ENCODE measurements at regions not wholly inside any gene's neighbourhood (a gene's known extent, or its start where the extent isn't known, plus 50 kb on each side); places are given as distances from the start of the nearest gene placed in this dataset.

DNA sequence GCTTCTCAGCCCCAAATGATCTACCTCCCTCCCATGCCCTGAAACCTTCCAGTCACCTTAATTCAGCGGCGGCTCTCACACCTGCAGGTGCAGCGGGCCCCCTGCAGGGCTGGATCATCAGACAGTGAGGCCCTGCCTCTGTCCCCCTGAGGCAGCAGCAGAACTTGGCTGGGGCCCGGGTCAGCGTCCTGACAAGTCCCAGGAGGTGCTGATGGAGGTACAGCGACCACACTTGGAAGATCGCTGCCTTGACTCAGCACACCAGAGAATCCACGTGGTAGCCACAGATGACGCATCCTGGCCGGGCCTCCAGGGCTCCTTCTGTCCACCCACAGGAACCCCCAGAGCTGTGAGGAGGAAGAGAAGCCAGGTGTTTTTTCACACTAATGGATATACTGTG lies 116.4 kb upstream of the THBS2 start:
- intact Hi-C loops (cut with micrococcal nuclease; ENCODE audit: unreplicated experiment) = no loop called here
- H3K4me3 ChIP-seq (ENCODE audit: low read depth, low read length, poor library complexity, severe bottlenecking) = no peak overlapping the region
- no peak overlapping the region for H3K27ac ChIP-seq (ENCODE audit: low read depth, low read length, poor library complexity, severe bottlenecking)
- ChIA-PET CTCF (no interaction called here), POLR2A (ENCODE audit: low non-redundant PET) (no interaction called here)
- H3K27me3 ChIP-seq (replicated peaks; ENCODE audit: insufficient read depth, low read depth, low read length, poor library complexity) = no peaks in the 10 kb centered on the region
- H3K36me3 ChIP-seq (ENCODE audit: insufficient read depth, low read length, poor library complexity, severe bottlenecking) = no peaks in the 10 kb centered on the region
- H3K4me1 ChIP-seq (ENCODE audit: insufficient read depth, low read length, poor library complexity, severe bottlenecking) = no peaks in the 10 kb centered on the region
- no TSS peak for BruUV-seq (replicated peaks)
- no peak for DNase-seq (ENCODE audit: low spot score)
- no peaks in the 10 kb centered on the region for H3K9me3 ChIP-seq (ENCODE audit: low read depth, low read length, poor library complexity, severe bottlenecking)
- TF ChIP-seq EZH2 (IDR thresholded peaks at IDR 0.05; ENCODE audit: borderline replicate concordance, low read depth, low read length, poor library complexity, severe bottlenecking) = no peak
- TF ChIP-seq, protein P1, sequence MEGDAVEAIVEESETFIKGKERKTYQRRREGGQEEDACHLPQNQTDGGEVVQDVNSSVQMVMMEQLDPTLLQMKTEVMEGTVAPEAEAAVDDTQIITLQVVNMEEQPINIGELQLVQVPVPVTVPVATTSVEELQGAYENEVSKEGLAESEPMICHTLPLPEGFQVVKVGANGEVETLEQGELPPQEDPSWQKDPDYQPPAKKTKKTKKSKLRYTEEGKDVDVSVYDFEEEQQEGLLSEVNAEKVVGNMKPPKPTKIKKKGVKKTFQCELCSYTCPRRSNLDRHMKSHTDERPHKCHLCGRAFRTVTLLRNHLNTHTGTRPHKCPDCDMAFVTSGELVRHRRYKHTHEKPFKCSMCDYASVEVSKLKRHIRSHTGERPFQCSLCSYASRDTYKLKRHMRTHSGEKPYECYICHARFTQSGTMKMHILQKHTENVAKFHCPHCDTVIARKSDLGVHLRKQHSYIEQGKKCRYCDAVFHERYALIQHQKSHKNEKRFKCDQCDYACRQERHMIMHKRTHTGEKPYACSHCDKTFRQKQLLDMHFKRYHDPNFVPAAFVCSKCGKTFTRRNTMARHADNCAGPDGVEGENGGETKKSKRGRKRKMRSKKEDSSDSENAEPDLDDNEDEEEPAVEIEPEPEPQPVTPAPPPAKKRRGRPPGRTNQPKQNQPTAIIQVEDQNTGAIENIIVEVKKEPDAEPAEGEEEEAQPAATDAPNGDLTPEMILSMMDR (conservative IDR thresholded peaks at IDR 0.05; ENCODE audit: low read depth, low read length) = no peak

DNA sequence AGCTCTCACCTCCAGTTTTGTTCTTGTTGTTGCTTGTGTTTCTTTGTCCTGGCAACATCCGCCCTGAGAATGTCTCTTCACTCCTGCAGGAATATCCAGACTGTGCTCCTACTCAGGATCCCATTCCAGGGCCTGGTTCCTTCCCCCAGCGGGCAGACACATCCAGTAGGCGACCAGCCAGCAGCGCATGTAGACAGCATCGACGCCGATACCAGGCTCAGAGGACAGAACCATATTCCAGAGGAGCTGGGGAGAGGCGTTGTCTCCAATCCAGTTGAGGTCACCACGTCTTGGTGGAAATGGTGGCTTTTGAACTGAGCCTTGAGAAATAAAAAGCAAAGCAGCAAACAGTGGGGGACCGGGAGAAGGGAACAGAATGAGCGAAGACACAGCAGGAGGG lies 114.6 kb upstream of the THBS2 start:
- Histone ChIP-seq H3K4me3 (ENCODE audit: low read depth, low read length, poor library complexity, severe bottlenecking) (no peak overlapping the region), H3K4me1 (ENCODE audit: insufficient read depth, low read length, poor library complexity, severe bottlenecking) (no peaks in the 10 kb centered on the region), H3K27ac (ENCODE audit: low read depth, low read length, poor library complexity, severe bottlenecking) (no peak overlapping the region), H3K36me3 (ENCODE audit: insufficient read depth, low read length, poor library complexity, severe bottlenecking) (no peaks in the 10 kb centered on the region), H3K9me3 (ENCODE audit: low read depth, low read length, poor library complexity, severe bottlenecking) (no peaks in the 10 kb centered on the region), H3K27me3 (replicated peaks; ENCODE audit: insufficient read depth, low read depth, low read length, poor library complexity) (no peaks in the 10 kb centered on the region)
- DNase-seq (ENCODE audit: low spot score) = no peak
- ChIA-PET POLR2A (ENCODE audit: low non-redundant PET) (no interaction called here), CTCF (no interaction called here)
- TF ChIP-seq, protein P1 (conservative IDR thresholded peaks at IDR 0.05; ENCODE audit: low read depth, low read length) = no peak
- no peak for TF ChIP-seq EZH2 (IDR thresholded peaks at IDR 0.05; ENCODE audit: borderline replicate concordance, low read depth, low read length, poor library complexity, severe bottlenecking)
- intact Hi-C loops (cut with micrococcal nuclease; ENCODE audit: unreplicated experiment) = no loop called here
- BruUV-seq (replicated peaks) = no TSS peak

DNA sequence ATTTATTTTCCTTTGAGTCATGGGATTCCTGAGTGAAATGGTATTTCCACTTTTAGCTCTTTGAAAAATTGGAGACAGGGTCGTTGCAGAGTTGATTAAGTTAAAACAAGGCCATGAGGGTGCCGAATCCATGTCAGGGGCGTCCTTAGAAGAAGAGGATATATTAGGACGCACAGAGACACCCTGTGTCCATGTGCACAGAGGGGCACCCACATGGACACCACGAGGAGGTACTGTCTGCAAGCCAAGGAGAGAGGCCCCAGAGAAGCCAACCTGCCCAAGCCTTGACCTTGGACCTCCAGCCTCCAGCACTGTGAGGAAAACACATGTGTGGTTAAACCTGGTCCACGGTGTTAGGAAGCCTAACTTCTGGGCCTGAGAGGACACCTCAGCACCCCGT lies 113.9 kb upstream of the THBS2 start:
- Histone ChIP-seq H3K36me3 (ENCODE audit: insufficient read depth, low read length, poor library complexity, severe bottlenecking) (no peaks in the 10 kb centered on the region), H3K4me3 (ENCODE audit: low read depth, low read length, poor library complexity, severe bottlenecking) (no peak overlapping the region), H3K27me3 (replicated peaks; ENCODE audit: insufficient read depth, low read depth, low read length, poor library complexity) (no peaks in the 10 kb centered on the region), H3K27ac (ENCODE audit: low read depth, low read length, poor library complexity, severe bottlenecking) (no peak overlapping the region), H3K4me1 (ENCODE audit: insufficient read depth, low read length, poor library complexity, severe bottlenecking) (no peaks in the 10 kb centered on the region), H3K9me3 (ENCODE audit: low read depth, low read length, poor library complexity, severe bottlenecking) (no peaks in the 10 kb centered on the region)
- TF ChIP-seq, protein P1 (conservative IDR thresholded peaks at IDR 0.05; ENCODE audit: low read depth, low read length) = no peak
- no peak for TF ChIP-seq EZH2 (IDR thresholded peaks at IDR 0.05; ENCODE audit: borderline replicate concordance, low read depth, low read length, poor library complexity, severe bottlenecking)
- no peak for DNase-seq (ENCODE audit: low spot score)
- CTCF ChIA-PET = no interaction called here
- intact Hi-C loops (cut with micrococcal nuclease; ENCODE audit: unreplicated experiment) = no loop called here
- BruUV-seq (replicated peaks) = no TSS peak
- POLR2A ChIA-PET (ENCODE audit: low non-redundant PET) = no interaction called here

All from A673 (cell line).